GM23248 (cell line): ENCODE measurements at regions not wholly inside any gene's neighbourhood (a gene's known extent, or its start where the extent isn't known, plus 50 kb on each side); places are given as distances from the start of the nearest gene placed in this dataset.

Experiments used
- EZH2 ChIP-seq: fragments of 200-600 bp; sonication (generic); IDR thresholded peaks from 2 replicates; pipeline ENCODE4 v1.6.1; 2018; ENCODE audit warnings: antibody characterized with exemption, mild to moderate bottlenecking; ENCODE audit not compliant: insufficient read depth, poor library complexity, severe bottlenecking
- EZH2phosphoT487 ChIP-seq: fragments of 200-600 bp; sonication (generic); IDR thresholded peaks from 2 replicates; pipeline ENCODE4 v1.6.1; 2018; ENCODE audit warnings: antibody characterized with exemption, moderate library complexity, mild to moderate bottlenecking, low read depth; ENCODE audit not compliant: insufficient read depth

DNA sequence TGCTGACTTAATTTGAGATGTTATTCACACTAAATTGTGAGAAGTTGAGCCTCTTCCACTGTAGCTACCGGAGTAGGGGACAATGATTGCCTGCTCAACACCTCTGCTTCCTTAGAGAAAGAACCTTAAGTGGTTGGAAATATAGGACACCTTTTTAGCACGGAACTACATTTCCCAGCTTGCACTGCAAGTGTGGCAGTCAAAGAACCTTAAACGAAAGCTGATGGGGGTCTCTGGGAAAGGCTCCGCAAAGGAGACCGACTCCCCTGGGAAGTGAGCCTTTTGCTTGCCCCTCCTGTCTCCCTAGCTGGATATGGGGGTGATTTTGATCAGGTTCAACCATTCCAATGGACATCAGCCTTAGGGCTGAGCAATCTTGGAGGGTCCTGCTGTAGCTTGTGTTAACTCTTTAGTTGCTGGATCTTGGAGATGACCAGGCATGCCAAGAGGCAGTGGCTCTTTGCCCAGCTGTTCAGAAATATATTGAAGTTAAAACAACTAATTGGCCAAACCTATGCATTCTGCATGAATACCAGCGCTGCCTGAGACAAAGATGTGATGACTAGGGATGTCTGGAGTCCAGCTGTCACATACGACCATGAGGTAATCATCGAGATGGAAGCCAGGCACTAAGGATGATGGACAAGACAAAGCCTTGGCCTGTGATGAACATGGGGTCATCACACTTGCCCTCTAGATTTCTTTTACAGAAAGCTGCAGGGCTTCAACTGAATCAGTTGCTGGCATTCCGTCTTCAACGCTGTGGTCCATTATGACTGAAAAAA is 286.5 kb downstream of the FOXO1 start:
- TF ChIP-seq EZH2 = no peak
- no peak for TF ChIP-seq EZH2phosphoT487
